A673 (cell line): ENCODE measurements at regions not wholly inside any gene's neighbourhood (a gene's known extent, or its start where the extent isn't known, plus 50 kb on each side); places are given as distances from the start of the nearest gene placed in this dataset.

ENCODE experiments used
- BruUV-seq: library from RNA; stranded (reverse); fragments of 400-500 nt; replicated peaks from 2 replicates; lab custom pipeline; 2021; lab: Mats Ljungman, UMichigan
- CTCF ChIA-PET: fragments of 300-600 bp; sonication (Branson Sonifier 250); formaldehyde crosslinking; loops from one replicate; lab custom pipeline; 2022; ENCODE audit warnings: antibody characterized with exemption; lab: Charles Lee
- POLR2A ChIA-PET: fragments of 300-600 bp; sonication (Branson Sonifier 250); formaldehyde crosslinking; loops from one replicate; lab custom pipeline; 2022; ENCODE audit warnings: antibody characterized with exemption; ENCODE audit not compliant: low non-redundant PET; lab: Charles Lee
- DNase-seq: peaks from one replicate; pipeline ENCODE4 v3.0.0-alpha.2; 2015; ENCODE audit warnings: low spot score
- H3K27ac ChIP-seq: fragments of 200-600 bp; sonication (generic); 2 replicates; pipeline ENCODE4 v1.5.1; 2016; ENCODE audit warnings: mixed run types, low read depth, mild to moderate bottlenecking, mixed read lengths, antibody characterized with exemption, low read length; ENCODE audit not compliant: poor library complexity, severe bottlenecking
- H3K27me3 ChIP-seq: fragments of 200-600 bp; sonication (generic); replicated peaks from 2 replicates; pipeline ENCODE4 v1.6.1; 2017; ENCODE audit warnings: mixed run types, low read depth, mild to moderate bottlenecking, mixed read lengths, antibody characterized with exemption, low read length; ENCODE audit not compliant: insufficient read depth, poor library complexity
- H3K36me3 ChIP-seq: fragments of 200-600 bp; sonication (generic); 2 replicates; pipeline ENCODE4 v1.6.1; 2016; ENCODE audit warnings: mixed run types, mild to moderate bottlenecking, mixed read lengths, antibody characterized with exemption, low read length; ENCODE audit not compliant: insufficient read depth, poor library complexity, severe bottlenecking
- H3K4me1 ChIP-seq: fragments of 200-600 bp; sonication (generic); 2 replicates; pipeline ENCODE4 v1.6.1; 2017; ENCODE audit warnings: mixed run types, mild to moderate bottlenecking, mixed read lengths, antibody characterized with exemption, low read length; ENCODE audit not compliant: insufficient read depth, poor library complexity, severe bottlenecking
- H3K4me3 ChIP-seq: fragments of 200-600 bp; sonication (generic); 2 replicates; pipeline ENCODE4 v1.5.1; 2016; ENCODE audit warnings: low read depth, mixed run types, mild to moderate bottlenecking, mixed read lengths, low read length; ENCODE audit not compliant: poor library complexity, severe bottlenecking
- H3K9me3 ChIP-seq: fragments of 200-600 bp; sonication (generic); 2 replicates; pipeline ENCODE4 v1.6.1; 2016; ENCODE audit warnings: mixed run types, low read depth, mild to moderate bottlenecking, mixed read lengths, antibody characterized with exemption, low read length; ENCODE audit not compliant: poor library complexity, severe bottlenecking
- CTCF ChIP-seq: fragments of 300-800, 200-600 bp; sonication (generic); conservative IDR thresholded peaks from 2 replicates; pipeline ENCODE4 v1.5.1; 2017; ENCODE audit warnings: low read depth, mild to moderate bottlenecking, antibody characterized with exemption, low read length, moderate library complexity, mixed read lengths
- EZH2 ChIP-seq: fragments of 200-600 bp; sonication (generic); IDR thresholded peaks from 2 replicates; pipeline ENCODE4 v1.6.1; 2017; ENCODE audit warnings: borderline replicate concordance, low read depth, mild to moderate bottlenecking, mixed read lengths, antibody characterized with exemption, low read length; ENCODE audit not compliant: poor library complexity, severe bottlenecking
- intact Hi-C: fragments of 100-400 bp; cut with micrococcal nuclease; formaldehyde crosslinking; loops from one replicate; pipeline ENCODE4 v1.10.0; 2022; ENCODE audit not compliant: unreplicated experiment

GRCh38 chr9:81035171-81035570 lies 654.2 kb downstream of the TLE1 start:
- no peak for DNase-seq
- no peak overlapping the region for H3K27ac ChIP-seq
- no TSS peak for BruUV-seq

GRCh38 chr9:81032831-81033230 lies 656.5 kb downstream of the TLE1 start:
- Histone ChIP-seq H3K36me3 (no peaks in the 10 kb centered on the region), H3K4me1 (no peaks in the 10 kb centered on the region), H3K27me3 (no peaks in the 10 kb centered on the region), H3K4me3 (no peak overlapping the region), H3K9me3 (no peaks in the 10 kb centered on the region), H3K27ac (no peak overlapping the region)
- ChIA-PET CTCF (no interaction called here), POLR2A (no interaction called here)
- no peak for TF ChIP-seq EZH2
- no peak for TF ChIP-seq CTCF
- BruUV-seq = no TSS peak
- intact Hi-C loops = no loop called here
- no peak for DNase-seq

More at GRCh38 chr9:81035171-81035570, 654.2 kb downstream of the TLE1 start:
- Histone ChIP-seq H3K4me1 (no peaks in the 10 kb centered on the region), H3K4me3 (no peak overlapping the region), H3K27me3 (no peaks in the 10 kb centered on the region), H3K9me3 (no peaks in the 10 kb centered on the region), H3K36me3 (no peaks in the 10 kb centered on the region)
- ChIA-PET POLR2A (no interaction called here), CTCF (no interaction called here)
- intact Hi-C loops = no loop called here
- TF ChIP-seq EZH2 (no peak), CTCF (no peak)

DNA sequence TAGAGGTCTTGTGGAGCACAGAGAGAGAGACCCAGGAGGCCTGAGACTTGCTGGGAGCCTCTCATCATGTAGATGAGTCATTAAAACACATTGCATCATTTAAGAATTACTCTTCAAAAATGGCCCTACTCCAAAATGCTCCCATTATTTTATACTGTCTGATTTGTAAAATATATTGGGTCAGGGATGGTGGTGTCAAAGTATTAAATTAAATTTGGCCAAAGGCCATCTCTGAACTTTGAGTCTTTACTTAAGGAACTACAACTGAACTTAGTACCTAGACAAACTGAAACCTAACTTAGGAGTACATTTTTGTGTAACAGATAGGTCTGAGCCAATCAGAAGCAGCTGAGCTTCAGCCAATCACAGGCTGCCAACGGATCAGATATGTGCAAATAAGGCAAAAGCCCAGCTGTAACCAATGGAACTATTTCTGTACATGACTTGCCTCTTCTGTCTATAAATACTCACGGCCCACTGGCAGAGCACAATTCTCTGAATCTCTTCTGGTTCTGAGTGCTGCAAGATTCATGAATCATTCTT lies 657.2 kb downstream of the TLE1 start:
- H3K4me3 ChIP-seq = no peak overlapping the region
- H3K4me1 ChIP-seq = no peaks in the 10 kb centered on the region
- no peak for DNase-seq
- TF ChIP-seq EZH2 (no peak), CTCF (no peak)
- H3K36me3 ChIP-seq = no peaks in the 10 kb centered on the region
- POLR2A ChIA-PET = no interaction called here
- no peak overlapping the region for H3K27ac ChIP-seq
- intact Hi-C loops = no loop called here
- no peaks in the 10 kb centered on the region for H3K27me3 ChIP-seq
- no peaks in the 10 kb centered on the region for H3K9me3 ChIP-seq
- CTCF ChIA-PET = no interaction called here
- no TSS peak for BruUV-seq
